Neutrophil (primary cell): ENCODE measurements at regions not wholly inside any gene's neighbourhood (a gene's known extent, or its start where the extent isn't known, plus 50 kb on each side); places are given as distances from the start of the nearest gene placed in this dataset.

ENCODE experiments used
- H3K27ac ChIP-seq: fragments of 200-600 bp; sonication (generic); 2 replicates; pipeline ENCODE4 v1.5.1; 2016; ENCODE audit warnings: mild to moderate bottlenecking, moderate library complexity
- H3K27me3 ChIP-seq: fragments of 200-600 bp; sonication (generic); 2 replicates; pipeline ENCODE4 v1.6.0; 2016; ENCODE audit warnings: mild to moderate bottlenecking
- H3K36me3 ChIP-seq: fragments of 200-600 bp; sonication (generic); 2 replicates; pipeline ENCODE4 v1.5.1; 2017
- H3K4me1 ChIP-seq, 2 experiments: fragments of 200-600 bp in 1 of 2; sonication (generic) in 1 of 2; 1 replicate in 1 of 2; 2 replicates in 1 of 2; pipeline versions ENCODE4 v1.5.1 to v1.6.1; 2013 to 2016; ENCODE audit warnings: low read depth in 1 of 2, low read length in 1 of 2, mild to moderate bottlenecking in 1 of 2, moderate library complexity in 1 of 2; ENCODE audit not compliant: control insufficient read depth in 1 of 2, insufficient read depth in 1 of 2
- H3K4me3 ChIP-seq, 2 experiments: fragments of 200-600 bp in 1 of 2; sonication (generic) in 1 of 2; 1 replicate in 1 of 2; 2 replicates in 1 of 2; pipeline ENCODE4 v1.5.1; 2013 to 2016; ENCODE audit warnings: low read depth in 1 of 2, low read length in 1 of 2, mild to moderate bottlenecking in 1 of 2, moderate library complexity in 1 of 2
- H3K9me3 ChIP-seq: fragments of 200-600 bp; sonication (generic); 2 replicates; pipeline ENCODE4 v1.5.1; 2016
- CTCF ChIP-seq: fragments of 200-600 bp; sonication (generic); IDR thresholded peaks from 2 replicates; pipeline ENCODE4 v1.5.1; 2016; ENCODE audit warnings: antibody characterized with exemption

- no peaks in the 10 kb centered on the region for H3K27me3 ChIP-seq
- no peak overlapping the region for H3K4me3 ChIP-seq
- TF ChIP-seq CTCF = no peak
- H3K27ac ChIP-seq = no peak overlapping the region
- H3K9me3 ChIP-seq = no peaks in the 10 kb centered on the region
- H3K36me3 ChIP-seq = no peaks in the 10 kb centered on the region
- no peaks in the 10 kb centered on the region for H3K4me1 ChIP-seq
These were observed 666.0 kb downstream of the MECOM start for GRCh38 chr3:168997488-168997887.

GRCh38 chr3:168996622-168997021, 666.9 kb downstream of the MECOM start:
- H3K4me1 ChIP-seq = no peaks in the 10 kb centered on the region
- H3K27me3 ChIP-seq = no peaks in the 10 kb centered on the region
- H3K4me3 ChIP-seq = no peak overlapping the region
- no peaks in the 10 kb centered on the region for H3K9me3 ChIP-seq
- no peak overlapping the region for H3K27ac ChIP-seq
- no peaks in the 10 kb centered on the region for H3K36me3 ChIP-seq
- no peak for TF ChIP-seq CTCF

GRCh38 chr3:168995129-168995528, 668.4 kb downstream of the MECOM start:
- Histone ChIP-seq H3K36me3 (no peaks in the 10 kb centered on the region), H3K4me1 (no peaks in the 10 kb centered on the region), H3K27me3 (no peaks in the 10 kb centered on the region), H3K27ac (no peak overlapping the region), H3K9me3 (no peaks in the 10 kb centered on the region), H3K4me3 (no peak overlapping the region)
- no peak for TF ChIP-seq CTCF

GRCh38 chr3:168991803-168992202, 671.7 kb downstream of the MECOM start:
- Histone ChIP-seq H3K4me1 (no peaks in the 10 kb centered on the region), H3K27me3 (no peaks in the 10 kb centered on the region), H3K36me3 (no peaks in the 10 kb centered on the region), H3K9me3 (no peaks in the 10 kb centered on the region), H3K4me3 (no peak overlapping the region), H3K27ac (no peak overlapping the region)
- no peak for TF ChIP-seq CTCF

GRCh38 chr3:168990621-168991020, 672.9 kb downstream of the MECOM start:
- Histone ChIP-seq H3K9me3 (no peaks in the 10 kb centered on the region), H3K4me3 (no peak overlapping the region), H3K27ac (no peak overlapping the region), H3K27me3 (no peaks in the 10 kb centered on the region), H3K4me1 (no peaks in the 10 kb centered on the region), H3K36me3 (no peaks in the 10 kb centered on the region)
- TF ChIP-seq CTCF = no peak

- TF ChIP-seq CTCF = no peak
- no peaks in the 10 kb centered on the region for H3K36me3 ChIP-seq
These were observed 673.4 kb downstream of the MECOM start for GRCh38 chr3:168990134-168990533.

More at GRCh38 chr3:168990134-168990533, 673.4 kb downstream of the MECOM start:
- Histone ChIP-seq H3K27me3 (no peaks in the 10 kb centered on the region), H3K27ac (no peak overlapping the region), H3K4me3 (no peak overlapping the region), H3K9me3 (no peaks in the 10 kb centered on the region), H3K4me1 (no peaks in the 10 kb centered on the region)
